GM18508 (cell line): ENCODE measurements at regions not wholly inside any gene's neighbourhood (a gene's known extent, or its start where the extent isn't known, plus 50 kb on each side); places are given as distances from the start of the nearest gene placed in this dataset.
"Not testable (repeated sequence)": the region's sequence is repeated elsewhere in the genome, so short reads cannot be mapped to it uniquely, and the experiment has no call there.

Source experiments
- ATAC-seq: cut with Tn5 transposase; IDR thresholded peaks from one replicate; pipeline ENCODE4 v1.9.1; 2021; ENCODE audit warnings: moderate number of reproducible peaks; ENCODE audit not compliant: insufficient read depth, unreplicated experiment

DNA sequence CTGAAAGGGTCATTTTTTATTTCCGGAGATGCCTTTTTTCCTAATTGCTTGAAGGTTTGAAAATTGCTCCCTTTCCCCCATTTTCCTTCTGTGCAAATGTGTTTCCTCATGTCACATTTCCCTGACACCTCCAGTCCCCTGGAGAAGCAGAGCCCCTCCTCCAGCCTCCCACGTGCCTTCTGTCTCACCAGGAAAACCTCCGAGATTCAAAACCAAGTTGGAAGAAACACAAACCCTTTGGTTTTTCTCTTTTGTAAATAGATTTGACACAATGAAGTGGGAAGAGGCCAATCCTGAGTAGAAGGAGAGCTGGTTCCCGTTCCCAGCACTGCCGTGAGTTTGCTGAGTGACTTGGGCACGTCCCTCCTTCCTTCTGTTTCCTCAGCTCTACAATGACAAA is 125.4 kb upstream of the MYCN start:
- no peak for ATAC-seq

DNA sequence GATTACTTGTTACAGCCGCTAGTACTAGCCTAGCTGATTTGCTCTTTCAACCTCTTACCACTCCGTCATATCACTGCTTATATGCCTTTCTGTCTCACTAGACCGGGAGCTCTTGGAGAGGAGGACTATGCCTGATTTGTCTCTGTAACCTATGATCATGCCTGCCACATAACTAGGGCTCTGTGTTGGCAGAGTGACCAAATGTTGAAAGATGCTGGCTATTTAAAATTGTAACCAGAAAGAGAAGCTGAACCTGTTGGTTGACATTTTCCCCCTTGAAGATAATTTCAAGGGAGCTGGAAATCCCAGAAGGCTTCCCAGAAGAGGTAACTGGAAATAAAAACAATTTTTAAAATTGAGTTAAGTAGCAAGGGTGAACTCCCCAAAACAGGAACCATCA is 124.1 kb upstream of the MYCN start:
- no peak for ATAC-seq

DNA sequence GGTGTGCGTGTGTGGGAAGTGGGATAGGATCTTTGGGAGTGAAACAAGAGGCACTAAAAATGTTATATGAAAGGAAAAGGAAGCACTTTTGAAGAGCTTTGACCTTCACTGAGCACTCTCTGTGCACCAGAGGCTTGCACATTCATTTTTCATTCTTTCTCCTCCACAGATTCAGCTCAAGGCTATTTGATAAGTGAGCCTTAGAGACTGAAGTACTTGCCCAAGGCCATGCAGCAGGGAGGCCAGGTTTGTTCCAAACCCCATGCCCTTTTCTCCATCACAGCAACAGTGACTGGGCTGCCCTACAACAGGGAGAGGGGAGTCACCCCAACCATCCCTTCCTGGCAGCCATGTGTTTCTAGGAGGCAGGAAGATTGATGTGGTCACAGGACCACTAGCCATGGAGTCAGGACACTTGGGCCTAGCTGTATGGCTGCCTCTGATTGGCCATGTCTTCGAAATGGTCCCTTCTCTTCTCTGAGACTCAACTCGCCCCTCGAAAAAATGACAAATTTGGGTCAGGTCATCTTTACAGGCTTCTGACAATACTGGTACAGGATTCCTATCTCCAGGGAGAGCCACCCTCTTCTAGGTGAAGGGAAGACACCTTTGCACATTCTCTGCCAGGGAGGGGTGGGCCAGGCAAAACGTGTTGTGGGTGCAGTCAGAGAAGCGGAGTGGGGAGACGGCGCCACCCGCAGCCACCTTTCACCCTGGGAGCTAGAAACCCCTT is 123.5 kb upstream of the MYCN start:
- no peak for ATAC-seq

DNA sequence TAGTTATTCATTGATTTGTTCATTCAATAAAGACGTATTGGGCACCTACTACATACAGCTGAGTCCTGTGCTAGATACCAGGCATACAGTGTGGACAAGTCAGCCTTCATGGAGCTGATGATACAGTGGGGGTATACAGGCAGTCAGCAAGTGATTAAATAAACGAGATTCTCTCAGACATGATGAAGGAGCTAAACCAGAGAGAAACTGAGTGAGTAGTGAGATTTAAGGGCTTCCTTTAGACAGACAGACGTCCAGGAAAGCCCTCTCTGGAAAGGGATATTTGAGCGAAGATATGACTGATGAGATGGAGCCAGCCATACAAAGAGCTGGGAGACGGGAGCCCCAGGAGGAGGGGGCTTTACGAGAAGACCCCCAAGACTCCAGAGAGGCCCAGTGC is 122.6 kb upstream of the MYCN start:
- no peak for ATAC-seq

DNA sequence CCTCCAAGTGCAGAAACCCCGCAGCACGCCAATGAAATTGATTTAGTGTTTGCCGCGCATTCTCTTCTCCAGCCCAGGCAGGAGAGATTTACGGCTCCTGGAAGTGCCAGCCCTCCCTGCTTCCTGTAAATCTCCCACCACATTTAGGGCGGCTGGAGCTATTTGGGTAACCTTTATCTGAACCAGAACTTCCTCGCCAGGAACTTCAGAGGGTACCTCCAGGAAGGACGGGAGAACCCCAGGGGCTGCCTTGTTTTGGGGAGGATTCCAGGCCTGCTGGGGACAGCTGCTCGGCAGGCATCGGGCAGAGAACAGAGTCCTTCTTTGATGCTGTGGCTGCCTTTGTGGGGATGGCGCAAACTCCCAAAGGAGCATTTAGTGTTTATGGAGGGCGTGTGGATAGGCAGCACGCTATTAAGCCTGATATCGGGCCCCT is 122.0 kb upstream of the MYCN start:
- no peak for ATAC-seq

DNA sequence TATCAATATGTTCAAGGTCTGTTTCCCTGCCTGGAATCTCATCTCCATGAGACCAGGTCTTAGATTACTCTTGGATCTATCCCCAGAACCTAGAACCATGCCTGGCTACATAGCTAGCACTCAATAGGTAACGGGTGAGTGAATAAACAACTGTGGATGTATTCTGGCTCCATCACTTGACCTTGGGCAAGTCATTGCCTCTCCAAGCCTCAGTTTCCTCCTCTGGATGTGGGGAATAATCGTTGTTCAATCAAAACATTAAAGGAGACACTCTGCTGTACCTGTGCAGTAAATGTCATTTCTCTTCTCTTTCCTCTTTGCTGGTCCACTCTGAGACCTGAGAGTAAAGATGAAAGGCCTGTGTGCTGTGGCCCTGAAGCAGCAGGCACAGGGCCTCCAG is 121.5 kb upstream of the MYCN start:
- no peak for ATAC-seq

DNA sequence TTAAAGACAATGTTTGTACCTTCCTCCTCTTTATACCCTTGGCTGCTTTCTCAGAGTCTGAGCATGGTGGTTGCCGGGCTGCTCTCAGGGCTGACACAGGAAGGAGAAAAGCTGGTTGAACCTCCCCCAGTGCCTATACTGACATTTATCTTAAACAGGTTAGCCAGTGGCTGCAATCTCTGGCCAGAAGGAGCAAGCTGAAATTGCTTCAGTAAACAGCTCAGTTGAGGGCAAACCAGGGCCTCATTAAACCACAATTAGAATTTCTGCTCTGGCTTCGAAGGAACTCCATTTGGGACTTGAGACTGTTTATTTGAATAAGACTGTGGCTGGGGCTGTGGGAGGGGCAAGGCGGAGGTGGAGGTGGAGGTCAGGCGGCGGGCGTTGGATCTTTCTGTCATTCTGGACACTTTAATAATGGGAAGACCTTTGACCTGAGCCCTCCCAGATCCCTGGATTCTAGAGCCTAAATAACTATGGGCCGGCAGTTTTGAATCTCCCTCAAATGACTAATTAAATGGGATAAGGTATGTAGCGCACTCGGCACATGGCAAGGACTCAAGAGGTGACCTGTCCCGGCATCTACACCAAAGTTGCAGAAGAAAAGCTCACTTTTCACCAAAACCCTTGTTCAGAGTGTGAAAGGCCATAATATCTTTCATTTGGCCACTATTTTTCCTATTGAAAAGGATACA is 120.6 kb upstream of the MYCN start:
- no peak for ATAC-seq

DNA sequence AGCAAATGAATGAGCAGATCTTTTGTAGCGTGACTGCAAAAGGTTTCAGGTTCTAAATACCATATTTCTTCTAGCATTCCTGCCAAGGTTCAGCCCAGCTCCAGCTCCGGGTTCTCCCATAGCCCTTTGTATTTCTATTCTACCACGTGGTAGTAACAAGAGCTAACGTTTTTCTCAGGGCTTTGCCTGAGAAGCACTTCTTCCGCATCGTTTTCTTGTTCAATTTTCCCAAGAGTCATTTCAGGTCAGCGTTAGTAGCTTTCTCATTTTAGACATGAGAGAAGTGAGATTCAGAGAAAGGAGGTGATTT is 120.1 kb upstream of the MYCN start:
- ATAC-seq: no peak

DNA sequence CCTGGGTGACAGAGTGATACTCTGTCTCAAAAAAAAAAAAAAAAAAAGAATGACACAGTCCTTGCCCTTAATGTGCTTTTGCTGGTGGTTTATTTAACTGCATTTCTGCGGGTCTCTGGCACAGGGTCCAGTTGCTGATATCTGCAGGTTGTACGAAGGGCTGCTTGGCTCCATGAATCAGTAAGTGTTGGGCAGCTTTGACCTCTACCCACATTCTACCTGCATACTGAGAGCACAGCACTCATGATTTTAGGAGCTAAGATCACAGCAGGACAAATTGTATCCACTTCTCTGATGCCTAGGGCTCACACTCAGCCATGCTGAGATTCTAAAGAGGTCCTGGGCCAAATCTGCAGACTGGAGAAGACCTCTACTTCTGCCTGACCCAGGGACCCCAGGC is 119.4 kb upstream of the MYCN start:
- no peak for ATAC-seq

DNA sequence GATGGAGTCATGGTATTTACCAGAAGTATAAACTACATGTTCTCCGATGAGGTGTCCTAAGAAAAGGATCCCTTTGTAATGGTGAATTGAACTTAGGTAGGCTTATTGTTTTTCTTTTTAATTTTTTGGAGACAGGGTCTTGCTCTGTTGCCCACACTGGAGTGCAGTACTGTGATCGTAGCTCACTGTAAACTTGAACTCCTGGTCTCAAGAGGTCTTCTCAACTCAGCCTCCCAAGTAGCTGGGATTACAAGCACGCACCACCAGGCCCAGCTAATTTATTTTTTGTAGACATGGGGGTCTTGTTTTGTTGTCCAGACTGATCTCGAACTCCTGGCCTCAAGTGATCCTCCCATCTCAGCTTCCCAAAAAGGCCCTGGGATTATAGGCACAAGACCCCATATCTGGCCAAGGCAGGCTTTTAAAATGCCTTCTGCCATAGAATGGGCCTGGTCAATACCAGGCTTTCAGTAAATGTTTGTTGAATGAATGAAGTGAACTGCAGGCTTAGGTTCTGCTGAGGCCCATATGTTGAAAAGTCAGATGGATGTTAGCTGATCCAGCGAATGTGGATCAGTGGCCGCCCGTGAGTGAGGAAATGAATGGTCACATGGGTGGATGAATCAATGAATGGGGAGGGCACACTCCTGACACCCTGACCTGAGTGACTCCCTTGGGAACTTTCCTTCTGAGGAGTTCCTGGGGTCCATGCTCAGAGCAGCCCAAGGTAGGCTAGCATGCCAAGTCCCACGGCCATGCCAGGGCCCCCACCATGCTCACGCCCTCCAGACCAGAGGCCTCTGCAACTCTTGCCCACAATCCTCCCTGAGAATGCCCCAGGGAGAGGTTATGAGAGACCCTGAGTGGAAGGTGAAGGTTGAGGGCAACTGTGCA is 118.0 kb upstream of the MYCN start:
- no peak for ATAC-seq

DNA sequence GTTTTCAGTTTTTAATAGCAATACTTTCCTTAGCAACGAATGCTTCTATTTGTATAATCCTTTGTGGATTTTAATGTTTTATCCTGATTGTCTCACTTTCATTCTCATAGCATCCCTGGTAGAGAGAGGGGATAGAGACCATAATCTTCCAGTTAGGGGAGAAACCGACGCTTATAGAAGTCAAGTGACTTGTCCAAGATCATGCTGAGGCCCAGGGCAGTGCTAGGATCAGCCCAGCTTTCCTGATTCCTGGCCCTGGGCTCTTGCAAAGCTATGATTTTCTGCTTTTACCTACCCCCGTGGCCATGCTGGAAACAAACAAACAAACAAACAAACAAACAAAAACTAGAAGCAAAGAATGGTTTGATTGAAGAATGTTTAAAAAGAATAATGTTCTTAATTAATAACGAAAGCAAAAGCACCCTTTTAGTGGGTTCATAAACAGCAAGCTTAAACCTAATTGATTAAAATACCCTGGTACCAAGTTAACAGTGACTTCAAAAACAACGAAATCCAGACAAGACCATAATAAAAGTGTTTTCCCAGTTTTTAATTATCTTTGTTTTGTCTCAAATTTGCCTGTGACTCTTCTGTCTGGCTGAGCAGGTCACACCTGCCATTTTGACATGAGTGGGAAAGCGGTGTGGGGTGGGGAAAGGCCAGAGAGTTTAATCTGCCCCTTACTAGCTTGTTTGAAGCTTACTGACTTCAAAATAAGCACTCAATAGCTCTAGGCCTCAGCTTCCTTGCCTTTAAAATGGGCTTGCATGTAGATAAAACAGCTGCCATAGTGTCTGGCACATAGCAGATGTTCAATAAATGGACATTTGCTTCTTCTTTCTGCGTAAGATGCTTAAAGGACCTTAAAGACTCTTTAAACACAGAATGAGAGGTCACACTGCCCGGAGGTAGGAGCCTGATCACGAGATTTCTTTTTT is 116.6 kb upstream of the MYCN start:
- no peak for ATAC-seq

DNA sequence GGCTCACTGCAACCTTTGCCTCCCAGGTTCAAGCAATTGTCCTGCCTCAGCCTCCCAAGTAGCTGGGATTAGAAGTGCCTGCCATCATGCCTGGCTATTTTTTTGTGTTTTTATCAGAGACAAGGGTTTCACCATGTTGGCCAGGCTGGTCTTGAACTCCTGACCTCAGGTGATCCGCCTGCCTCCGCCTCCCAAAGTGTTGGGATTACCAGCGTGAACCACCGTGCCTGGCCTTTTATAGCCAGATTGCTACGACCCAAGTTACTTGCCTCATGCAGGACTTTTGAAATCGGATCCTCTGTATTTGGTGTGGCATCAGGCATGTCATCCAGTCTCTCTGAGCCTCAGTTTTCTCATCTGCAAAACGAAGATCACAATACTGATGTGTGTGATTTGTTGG is 115.9 kb upstream of the MYCN start:
- not testable (repeated sequence) for ATAC-seq

DNA sequence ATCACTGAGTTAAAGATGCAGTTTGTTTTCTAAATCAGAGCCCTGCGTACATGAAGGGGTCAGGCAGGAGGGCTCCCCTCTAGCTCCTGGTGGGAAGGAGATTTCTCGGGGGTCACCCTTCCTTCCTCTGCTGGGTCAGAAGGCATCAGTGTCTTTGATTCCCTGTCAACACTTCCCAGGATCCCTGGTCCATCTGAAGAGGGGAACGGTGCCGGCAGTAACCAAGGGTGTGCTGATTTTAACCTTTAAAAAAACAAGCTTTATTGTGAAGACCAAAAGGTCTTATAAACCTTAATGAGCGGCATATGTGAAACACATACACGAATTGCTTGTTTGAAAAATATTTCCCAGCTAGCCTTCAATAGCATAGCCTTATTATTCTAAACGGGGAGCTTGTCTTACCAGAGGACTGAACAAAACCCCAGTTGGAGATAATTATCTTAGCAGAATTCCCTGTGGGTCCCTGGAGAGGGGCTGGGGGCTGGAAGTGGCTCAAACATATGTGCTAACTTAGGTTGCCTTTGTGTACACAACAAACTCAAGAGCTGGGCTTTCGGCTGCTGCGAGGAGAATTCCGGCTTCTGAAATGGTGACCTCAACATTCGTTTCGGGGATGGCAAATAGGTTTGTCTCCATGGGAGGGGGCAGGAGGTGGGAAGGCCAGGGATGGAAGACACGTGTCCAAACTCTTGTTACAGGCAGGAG is 114.9 kb upstream of the MYCN start:
- ATAC-seq: no peak

DNA sequence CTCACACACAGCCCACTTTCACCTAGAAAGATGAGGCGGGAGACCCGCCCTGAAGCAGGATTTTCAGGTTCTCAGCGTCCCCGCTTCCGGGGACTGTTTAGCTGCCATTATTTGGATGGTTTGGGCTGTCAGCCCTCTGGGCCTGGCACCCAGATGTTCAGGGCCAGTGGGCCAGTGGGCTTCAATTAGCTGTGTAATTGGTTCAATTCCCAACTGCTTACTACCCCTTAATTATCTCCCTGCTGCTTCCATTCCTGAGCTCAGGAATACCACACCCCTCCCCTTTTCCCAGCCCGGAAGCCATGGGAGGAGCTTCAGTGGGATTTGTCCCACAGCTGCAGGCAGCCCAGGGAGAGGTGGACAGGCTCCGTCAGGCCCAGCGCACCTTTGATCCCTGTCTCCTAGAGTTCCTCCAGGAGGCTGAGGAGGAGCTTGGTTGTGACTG is 114.1 kb upstream of the MYCN start:
- no peak for ATAC-seq

DNA sequence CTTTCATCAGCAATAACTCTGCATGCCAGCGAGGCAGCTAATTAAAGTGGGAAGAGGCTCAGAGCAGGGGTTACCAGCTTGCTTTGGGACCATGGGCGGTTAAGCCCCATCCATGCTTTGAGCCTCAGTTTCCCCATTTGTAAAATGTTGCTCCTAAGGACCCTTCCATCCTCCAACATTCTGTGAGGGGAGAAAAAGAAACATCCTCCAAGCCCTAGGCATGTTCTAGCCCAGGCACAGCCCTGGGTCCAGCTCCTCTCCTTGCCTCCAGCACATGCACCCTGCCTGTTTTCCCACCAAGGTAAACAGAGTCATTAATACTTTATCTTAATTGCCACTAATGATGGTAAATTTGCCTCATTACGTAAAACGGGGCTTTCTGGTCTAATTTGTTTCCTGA is 113.3 kb upstream of the MYCN start:
- ATAC-seq: no peak

DNA sequence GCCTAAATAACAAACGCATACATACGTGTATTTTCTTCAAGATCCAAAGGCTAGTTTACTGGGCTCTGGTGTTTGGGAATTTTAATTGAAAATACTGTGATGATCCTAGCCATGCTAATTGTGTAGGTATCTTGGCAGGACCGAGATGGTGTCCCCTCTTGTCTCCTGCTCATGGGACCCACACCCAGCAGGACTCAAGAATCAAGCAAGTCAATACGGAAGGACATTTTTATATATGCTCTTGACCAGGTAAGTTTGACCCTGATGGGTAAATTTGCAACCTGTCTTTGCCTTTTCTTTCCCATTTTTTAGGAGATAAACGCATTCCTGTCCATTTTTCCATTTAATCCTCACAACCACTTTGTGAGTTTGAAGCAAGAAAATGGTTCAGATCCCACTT is 111.8 kb upstream of the MYCN start:
- no peak for ATAC-seq

DNA sequence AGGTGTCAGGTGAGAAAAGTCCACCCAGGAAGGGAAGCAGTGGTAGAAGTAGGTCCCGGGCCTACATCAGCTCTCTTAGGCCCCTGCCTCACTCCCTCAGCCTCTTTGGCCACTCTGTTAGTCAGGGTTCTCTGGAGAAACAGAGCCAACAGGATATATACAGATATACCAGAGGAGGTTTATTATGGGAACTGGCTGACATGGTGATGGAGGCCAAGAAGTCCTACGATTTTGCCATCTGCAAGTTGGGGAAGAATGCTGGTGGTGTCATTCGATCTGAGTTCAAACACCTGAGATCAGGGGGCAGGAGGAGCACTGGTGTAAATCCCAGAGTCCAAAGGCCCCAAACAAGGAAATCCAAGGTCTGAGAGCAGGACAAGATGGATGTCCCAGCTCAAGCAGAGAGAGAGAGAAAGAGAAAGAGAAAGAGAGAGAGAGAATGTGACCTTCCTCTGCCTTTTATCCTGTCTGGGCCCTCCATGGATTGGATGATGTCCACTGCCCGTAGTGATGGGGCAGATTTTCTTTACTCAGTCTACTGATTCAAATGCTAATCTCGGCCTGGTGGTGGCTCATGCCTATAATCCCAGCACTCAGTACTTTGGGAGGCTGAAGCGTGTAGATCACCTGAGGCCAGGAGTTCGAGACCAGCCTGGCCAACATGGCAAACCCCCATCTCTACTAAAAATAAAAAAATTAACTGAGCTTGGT is 111.1 kb upstream of the MYCN start:
- no peak for ATAC-seq

DNA sequence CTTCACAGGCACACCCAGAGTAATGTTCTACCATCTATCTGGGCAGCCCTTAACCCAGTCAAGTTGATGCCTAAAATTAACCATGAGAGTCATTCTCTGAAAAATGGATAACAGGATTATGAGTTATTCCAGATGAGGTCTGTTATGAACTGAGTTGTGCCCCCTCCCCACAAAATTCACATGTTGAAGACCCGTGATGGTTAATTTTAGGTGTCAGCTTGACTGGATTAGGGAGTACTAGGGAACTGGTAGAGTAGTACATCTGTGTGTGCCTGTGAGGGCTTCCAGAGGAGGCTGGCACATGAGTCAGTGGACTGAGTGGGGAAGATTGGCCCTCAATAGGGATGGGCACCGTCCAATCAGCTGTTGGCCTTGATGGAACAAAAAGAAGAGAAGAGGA is 110.4 kb upstream of the MYCN start:
- ATAC-seq: no peak

DNA sequence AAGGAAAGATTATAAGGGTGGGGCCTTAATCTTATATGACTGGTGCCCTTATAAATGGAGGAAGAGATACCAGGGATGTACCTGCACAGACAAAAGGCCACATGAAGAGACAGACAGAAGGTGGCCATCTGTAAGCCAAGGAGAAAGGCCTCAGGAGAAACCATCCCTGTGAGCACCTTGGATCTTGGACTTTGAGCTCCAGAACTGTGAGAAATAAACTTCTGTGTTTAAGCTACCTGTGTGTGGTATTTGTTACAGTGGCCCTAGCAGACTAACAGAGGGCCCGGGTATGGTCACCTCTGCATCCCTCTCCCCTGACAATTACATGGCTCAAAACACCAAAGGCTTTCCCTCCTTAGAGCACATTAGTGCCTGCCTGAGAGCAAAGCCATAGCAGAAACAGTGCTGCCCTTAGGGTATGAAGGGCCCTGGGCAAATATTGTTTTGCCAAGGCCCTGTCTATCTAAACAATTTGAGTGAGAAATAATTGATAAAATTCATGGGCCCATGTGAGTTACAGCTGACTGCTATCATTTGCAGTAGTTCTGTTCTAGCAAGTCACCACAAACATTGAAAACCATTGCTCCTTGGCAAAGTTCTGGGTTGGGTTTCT is 109.3 kb upstream of the MYCN start:
- no peak for ATAC-seq
